Upper lobe of right lung (tissue), 1 donor: ENCODE measurements at regions not wholly inside any gene's neighbourhood (a gene's known extent, or its start where the extent isn't known, plus 50 kb on each side); places are given as distances from the start of the nearest gene placed in this dataset.

ENCODE experiments used
- ATAC-seq: fragments of 200-7000 bp; cut with Tn5 transposase; one replicate; pipeline ENCODE4 v1.9.1; 2020; ENCODE audit warnings: mild to moderate bottlenecking, moderate library complexity
- DNase-seq: peaks from one replicate; pipeline ENCODE4 v3.0.0-alpha.2; 2020
- H3K27ac ChIP-seq: fragments of 200-600 bp; one replicate; pipeline ENCODE4 v1.8.0; 2022
- H3K27me3 ChIP-seq: fragments of 200-600 bp; one replicate; pipeline ENCODE4 v1.8.0; 2022; ENCODE audit warnings: mild to moderate bottlenecking
- H3K36me3 ChIP-seq: fragments of 200-600 bp; one replicate; pipeline ENCODE4 v1.8.0; 2022
- H3K4me1 ChIP-seq: fragments of 200-600 bp; one replicate; pipeline ENCODE4 v1.8.0; 2022
- H3K4me3 ChIP-seq: fragments of 200-600 bp; one replicate; pipeline ENCODE4 v1.8.0; 2022; ENCODE audit warnings: mild to moderate bottlenecking
- H3K9me3 ChIP-seq: fragments of 200-600 bp; one replicate; pipeline ENCODE4 v1.8.0; 2022
- CTCF ChIP-seq: fragments of 200-600 bp; IDR thresholded peaks from one replicate; pipeline ENCODE4 v1.8.0; 2022; ENCODE audit warnings: antibody characterized with exemption
- intact Hi-C: fragments of 100-400 bp; cut with DNase I; formaldehyde crosslinking; loops from one replicate; pipeline ENCODE4 v1.11.0; 2022
- donor health status: DM: no; HTN: yes; CAD: no; lungs with severe emphysema.

DNA sequence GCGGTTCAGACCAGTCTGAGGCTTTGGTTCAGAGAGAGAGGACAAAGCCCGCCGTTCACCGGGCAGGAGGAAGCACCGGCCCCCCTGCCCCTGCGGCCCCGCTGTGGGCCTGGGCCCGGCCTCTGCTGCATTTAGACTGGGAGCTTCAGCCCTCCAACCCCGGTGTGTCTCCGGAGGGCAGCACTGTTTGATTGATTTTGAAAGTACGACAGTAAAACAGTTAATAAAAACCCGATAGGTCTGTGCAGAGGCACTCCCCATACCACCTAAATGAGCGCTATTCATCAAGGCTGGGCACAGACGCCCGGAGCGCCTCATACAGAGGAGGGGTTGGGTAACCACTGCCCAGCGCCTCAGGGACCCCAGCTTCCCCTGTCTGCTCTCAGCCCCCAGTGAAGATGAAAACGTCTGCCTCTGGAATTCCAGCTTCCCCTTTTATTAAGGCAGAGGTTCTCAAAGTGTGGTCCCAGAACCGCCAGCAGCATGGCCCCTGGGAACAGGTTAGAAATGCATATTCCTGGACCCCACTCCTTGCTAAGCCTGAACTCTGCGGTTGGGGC is 256.7 kb upstream of the TLE3 start:
- ATAC-seq = no peak
- Histone ChIP-seq H3K9me3 (no peaks in the 10 kb centered on the region), H3K27ac (no peak overlapping the region), H3K4me3 (no peak overlapping the region), H3K36me3 (no peaks in the 10 kb centered on the region), H3K27me3 (no peaks in the 10 kb centered on the region), H3K4me1 (no peaks in the 10 kb centered on the region)
- intact Hi-C loops = no loop called here
- DNase-seq = peak; percentile 34
- no peak for TF ChIP-seq CTCF

DNA sequence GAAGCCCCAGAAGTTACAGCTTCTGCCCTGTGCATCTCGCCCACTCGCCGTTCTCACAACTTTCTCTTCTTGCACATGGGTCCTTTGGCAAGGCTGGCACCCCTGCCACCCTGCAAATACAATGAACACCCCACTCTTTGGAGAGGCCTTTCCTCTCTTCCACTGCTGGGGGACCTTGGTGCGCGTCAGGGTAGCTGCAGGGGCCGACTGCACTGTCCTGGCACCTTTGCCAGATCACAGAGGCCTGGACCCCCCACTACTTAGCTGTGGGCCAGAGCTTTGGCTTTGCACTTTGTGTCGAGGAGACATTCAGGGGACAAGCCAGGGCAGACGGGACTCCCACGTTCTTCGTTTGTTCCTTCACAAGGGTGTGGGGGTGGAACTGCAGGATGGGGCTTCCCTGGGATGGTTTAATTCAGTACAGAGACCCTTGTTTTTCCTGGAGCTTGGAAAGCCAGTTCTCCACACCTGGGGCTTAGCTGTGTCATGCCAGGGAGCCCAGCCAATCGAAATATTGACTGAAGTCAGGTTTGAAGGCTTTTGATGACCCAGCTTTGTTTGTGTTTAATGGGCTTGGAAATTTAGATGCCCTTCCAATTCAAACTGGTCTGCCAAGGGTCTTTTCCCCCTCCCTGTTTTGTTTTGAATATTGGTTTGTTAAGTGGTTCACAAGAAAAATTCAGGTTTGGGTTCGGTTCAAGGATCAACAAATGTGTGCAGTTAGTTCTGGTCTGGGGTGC is 256.1 kb upstream of the TLE3 start:
- no peaks in the 10 kb centered on the region for H3K27me3 ChIP-seq
- peaks cover under 1% of the 10 kb centered on the region for H3K4me1 ChIP-seq
- no peaks in the 10 kb centered on the region for H3K9me3 ChIP-seq
- no peak for TF ChIP-seq CTCF
- no peak overlapping the region for H3K4me3 ChIP-seq
- intact Hi-C loops = no loop called here
- ATAC-seq (no peak), DNase-seq (peak; percentile 48)
- no peak overlapping the region for H3K27ac ChIP-seq
- no peaks in the 10 kb centered on the region for H3K36me3 ChIP-seq

DNA sequence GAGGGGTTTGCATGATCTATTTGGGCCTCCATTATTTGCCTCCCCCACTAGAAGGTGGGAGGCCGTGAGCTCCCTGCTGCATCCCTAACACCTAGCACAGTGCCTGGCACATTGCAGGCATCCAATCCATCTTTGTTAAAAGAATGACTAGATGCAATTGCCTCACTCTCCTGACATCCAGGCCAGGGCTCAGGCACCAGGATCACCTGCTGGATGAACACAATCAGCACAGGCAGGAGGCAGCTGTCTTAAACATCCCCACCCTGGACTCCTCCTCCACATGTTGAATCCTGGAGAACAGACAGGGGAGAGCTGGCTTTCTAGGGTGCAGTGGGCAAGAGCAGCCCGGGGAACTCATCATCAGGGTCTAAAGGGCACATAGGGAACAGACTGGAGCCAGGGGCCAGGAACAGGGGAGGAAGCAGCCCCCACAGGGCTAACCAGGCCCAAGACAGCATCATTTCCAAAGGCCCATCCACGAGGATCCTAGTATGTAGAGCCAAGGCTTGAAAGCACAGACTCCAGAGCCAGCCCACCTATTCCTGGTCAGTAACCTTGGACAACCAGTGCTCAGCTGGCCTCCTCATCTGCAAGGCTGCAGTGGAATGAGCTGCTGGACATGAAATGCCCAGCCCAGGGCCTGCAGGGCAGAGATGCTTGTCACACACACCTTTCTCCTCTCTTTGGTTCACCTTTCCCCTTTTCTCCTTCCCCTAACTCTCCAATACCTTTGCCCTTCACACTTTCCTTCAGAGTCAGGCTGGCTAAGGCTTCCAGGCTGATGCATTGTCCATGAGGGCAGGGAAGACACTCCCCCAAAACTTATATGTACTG is 254.4 kb upstream of the TLE3 start:
- intact Hi-C loops = no loop called here
- DNase-seq (peak; percentile 31), ATAC-seq (no peak)
- Histone ChIP-seq H3K9me3 (no peaks in the 10 kb centered on the region), H3K4me1 (peaks cover 4% of the 10 kb centered on the region), H3K36me3 (no peaks in the 10 kb centered on the region), H3K27me3 (no peaks in the 10 kb centered on the region), H3K4me3 (no peak overlapping the region), H3K27ac (no peak overlapping the region)
- no peak for TF ChIP-seq CTCF

DNA sequence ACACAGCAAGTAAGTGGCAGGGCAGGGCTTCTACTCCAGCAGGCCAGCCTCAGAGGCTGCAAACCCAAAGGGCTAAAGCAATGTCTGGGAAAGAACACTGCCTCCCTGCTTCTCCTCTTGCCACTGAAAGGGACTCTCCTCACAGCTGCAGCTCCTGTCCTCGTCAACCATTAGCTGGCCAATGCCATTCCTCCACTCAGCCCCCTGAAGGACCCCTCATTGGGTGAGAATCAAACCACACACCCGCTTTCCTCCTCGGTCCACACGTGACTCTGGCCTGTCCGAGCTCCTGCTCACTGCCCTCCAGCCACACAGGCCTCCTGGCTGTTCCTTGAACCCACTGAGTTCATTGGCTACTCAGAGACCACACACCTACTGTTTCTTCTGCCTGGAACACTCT is 253.7 kb upstream of the TLE3 start:
- H3K27ac ChIP-seq = no peak overlapping the region
- no peak overlapping the region for H3K4me3 ChIP-seq
- H3K4me1 ChIP-seq = peaks cover 4% of the 10 kb centered on the region
- no peaks in the 10 kb centered on the region for H3K27me3 ChIP-seq
- intact Hi-C loops = no loop called here
- no peak for ATAC-seq
- TF ChIP-seq CTCF = no peak
- no peak for DNase-seq
- no peaks in the 10 kb centered on the region for H3K36me3 ChIP-seq
- H3K9me3 ChIP-seq = no peaks in the 10 kb centered on the region

- H3K27ac ChIP-seq = peak overlapping the region; percentile 30
- peak; percentile 75 for DNase-seq
Measured at GRCh38 chr15:70348581-70349344, 251.0 kb upstream of the TLE3 start.

More at GRCh38 chr15:70348581-70349344, 251.0 kb upstream of the TLE3 start:
- Histone ChIP-seq H3K9me3 (no peaks in the 10 kb centered on the region), H3K36me3 (no peaks in the 10 kb centered on the region), H3K27me3 (no peaks in the 10 kb centered on the region), H3K4me1 (peaks cover 4% of the 10 kb centered on the region), H3K4me3 (no peak overlapping the region)
- no peak for TF ChIP-seq CTCF
- intact Hi-C loops = no loop called here
- peak; percentile 85 for ATAC-seq
